ENCODE measurements at regions not wholly inside any gene's neighbourhood (a gene's known extent, or its start where the extent isn't known, plus 50 kb on each side); places are given as distances from the start of the nearest gene placed in this dataset.

DNA sequence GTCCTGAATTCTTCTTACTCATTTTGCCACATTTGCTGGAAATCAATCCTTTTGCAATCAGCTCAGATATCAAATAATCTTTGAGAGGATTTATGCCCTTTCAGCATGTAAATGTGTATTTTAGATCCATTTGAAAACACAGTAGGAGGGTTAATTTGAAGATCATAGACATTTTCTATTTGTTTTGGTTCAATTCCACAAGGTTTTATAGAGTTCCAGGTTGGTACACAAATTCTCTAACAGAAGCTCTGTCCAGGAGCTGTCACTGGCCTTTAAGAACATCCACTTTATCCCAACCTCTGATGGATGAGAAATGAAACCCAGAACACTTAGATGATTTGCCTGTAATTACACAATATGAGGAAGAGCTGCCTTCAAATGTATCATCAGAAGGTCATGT is 157.3 kb upstream of the CHAC2 start:
- DNase-seq (ENCODE audit: low spot score): no peak

DNA sequence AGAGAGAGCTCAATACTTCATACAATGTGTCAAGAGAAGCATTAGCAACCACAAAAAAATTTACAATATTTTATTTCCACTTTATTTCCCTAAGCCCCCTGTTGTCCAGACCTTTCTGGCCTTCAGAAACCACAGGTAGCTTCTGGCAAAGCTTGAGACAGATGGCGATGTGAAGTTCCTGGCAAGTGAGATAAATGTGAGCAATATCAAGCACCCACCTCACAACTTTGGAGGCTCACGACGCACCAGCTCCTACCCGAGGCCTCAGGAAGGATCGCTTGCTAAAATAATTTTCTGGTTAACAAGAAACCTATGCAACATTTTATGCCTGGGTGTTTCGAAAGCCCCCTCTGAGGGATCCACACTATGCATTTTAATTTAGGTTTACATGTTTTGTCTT is 158.1 kb upstream of the CHAC2 start:
- DNase-seq (ENCODE audit: low spot score): no peak

DNA sequence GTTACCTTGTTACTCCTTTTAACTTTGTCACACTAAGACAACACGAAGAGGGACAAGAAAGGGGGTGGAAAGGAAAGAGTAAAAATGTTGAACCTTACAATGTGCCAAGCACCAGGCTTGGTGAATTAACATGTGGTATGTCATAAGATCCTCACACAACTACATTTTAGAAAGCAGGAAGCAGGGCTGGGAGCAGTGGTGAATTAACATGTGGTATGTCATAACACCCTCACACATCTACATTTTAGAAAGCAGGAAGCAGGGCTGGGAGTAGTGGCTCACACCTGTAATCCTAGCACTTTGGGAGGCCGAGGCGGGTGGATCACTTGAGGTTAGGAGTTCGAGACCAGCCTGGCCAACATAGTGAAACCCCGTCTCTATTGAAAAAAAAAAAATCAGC is 159.3 kb upstream of the CHAC2 start:
- no peak for DNase-seq (ENCODE audit: low spot score)

DNA sequence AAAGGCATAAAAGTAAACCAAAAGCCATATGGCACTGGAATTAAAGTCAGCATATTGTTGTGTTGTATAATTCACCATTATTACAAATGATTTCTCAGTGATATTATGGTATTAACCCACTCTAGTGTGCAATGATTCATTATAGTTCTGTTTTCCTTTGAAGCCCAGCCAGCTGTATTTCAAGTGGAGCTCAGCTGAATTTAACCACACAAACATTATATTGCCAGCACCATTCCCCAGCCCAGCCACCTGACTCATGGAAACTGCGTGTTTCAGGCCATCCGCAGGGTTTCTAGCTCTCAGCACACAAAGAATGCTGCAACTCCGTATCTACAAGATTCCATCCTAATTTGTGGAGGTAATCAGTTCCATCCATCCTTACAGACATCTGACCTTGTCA is 166.8 kb upstream of the CHAC2 start:
- no peak for DNase-seq (ENCODE audit: low spot score)

DNA sequence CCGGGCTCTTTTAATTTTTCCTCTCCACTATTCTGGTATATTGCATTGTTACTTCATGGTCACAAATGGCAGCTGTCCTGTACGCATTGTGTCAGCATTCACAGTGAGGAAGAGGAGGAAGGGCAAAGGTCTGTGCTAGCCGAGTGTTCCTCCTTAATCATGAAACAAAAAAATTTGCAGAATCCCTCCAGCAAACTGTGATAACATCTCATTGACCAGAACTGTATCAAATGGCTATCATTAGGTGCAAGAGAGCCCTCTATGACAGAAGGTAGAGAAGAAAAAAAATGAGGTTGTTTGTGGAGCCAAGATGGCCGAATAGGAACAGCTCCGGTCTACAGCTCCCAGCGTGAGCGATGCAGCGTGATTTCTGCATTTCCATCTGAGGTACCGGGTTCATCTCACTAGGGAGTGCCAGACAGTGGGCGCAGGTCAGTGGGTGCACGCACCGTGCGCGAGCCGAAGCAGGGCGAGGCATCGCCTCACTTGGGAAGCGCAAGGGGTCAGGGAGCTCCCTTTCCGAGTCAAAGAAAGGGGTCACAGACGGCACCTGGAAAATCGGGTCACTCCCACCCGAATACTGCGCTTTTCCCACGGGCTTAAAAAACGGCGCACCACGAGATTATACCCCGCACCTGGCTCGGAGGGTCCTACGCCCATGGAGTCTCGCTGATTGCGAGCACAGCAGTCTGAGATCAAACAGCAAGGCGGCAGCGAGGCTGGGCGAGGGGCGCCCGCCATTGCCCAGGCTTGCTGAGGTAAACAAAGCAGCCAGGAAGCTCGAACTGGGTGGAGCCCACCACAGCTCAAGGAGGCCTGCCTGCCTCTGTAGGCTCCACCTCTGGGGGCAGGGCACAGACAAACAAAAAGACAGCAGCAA is 180.6 kb upstream of the CHAC2 start:
- DNase-seq (ENCODE audit: low spot score): peak; percentile 56

DNA sequence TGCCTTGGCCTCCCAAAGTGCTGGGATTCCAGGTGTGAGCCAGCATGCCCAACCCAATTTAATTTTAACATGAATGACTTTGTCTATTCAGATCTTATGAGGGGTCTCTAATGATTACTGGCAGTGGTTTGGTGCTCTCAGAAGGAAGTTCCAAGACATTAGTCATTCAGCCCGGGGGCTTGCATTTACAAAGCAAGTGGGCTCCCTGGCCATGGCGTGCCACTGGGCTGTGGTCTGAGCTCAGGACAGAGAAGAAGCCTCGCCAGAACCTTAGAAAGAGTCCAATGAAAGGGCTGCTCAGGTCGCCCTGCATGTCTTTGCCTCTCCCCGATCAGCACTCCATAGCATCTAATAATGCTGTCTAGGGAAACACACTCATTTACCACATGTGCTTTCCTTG is 182.6 kb upstream of the CHAC2 start:
- no peak for DNase-seq (ENCODE audit: low spot score)

DNA sequence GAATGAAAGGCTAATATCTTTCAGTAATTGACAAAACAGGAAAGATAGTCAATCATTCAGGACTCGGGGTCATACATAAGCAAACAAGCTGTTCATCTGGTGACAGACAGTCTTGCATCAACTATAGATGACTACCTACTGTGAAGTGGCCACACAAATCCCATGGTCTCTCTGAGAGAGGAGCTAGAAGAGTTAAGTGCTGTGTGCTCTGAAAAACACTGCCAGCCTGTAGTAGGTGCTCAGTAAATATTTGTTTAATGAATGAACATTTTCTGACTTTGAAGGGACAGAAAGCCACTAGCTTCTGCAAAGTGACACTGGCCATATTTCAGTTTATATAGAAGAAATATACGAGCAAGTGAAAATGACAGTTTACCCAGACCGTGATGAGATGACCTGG is 184.0 kb upstream of the CHAC2 start:
- DNase-seq (ENCODE audit: low spot score): no peak

DNA sequence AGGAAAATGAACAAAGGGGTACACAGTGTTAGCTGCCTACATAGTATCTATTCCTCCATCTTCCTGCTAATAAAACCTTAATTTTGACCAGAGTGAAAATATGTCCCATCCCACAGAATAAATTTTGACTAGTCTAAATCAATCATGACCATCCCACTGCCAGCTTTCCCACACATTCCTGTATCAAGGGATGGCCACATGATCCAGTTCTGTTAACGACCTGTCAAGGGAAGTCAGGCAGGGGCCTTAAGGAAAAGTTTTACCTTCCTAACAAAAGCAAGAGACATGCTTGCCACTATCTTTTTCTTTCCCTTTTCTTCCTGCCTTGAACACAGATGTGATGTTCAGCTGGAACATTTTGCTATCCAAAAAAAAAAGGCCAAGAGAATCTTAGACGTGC is 185.0 kb upstream of the CHAC2 start:
- DNase-seq (ENCODE audit: low spot score): no peak

DNA sequence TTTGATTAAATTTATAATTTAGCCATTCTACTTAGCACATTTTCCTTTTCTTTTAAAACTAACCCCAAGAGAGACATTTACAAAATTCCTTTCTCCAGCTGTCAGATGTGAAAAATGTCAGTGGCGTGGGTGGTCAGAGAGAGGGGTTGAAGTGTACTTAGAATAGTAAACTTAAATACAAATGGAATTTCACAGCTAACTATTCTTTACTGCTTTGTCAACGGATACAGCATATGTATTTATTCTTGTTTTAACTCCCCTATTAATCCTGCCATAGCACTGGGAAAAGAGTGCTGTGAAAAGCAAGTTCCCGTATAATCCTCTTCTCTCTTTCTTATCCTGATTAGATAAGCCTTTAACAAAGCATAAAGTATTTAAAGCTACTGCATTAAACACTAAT is 191.4 kb upstream of the CHAC2 start:
- DNase-seq (ENCODE audit: low spot score): no peak

- no peak for DNase-seq (ENCODE audit: low spot score)
Measured at GRCh38 chr2:53575721-53576124, 191.9 kb upstream of the CHAC2 start.

DNA sequence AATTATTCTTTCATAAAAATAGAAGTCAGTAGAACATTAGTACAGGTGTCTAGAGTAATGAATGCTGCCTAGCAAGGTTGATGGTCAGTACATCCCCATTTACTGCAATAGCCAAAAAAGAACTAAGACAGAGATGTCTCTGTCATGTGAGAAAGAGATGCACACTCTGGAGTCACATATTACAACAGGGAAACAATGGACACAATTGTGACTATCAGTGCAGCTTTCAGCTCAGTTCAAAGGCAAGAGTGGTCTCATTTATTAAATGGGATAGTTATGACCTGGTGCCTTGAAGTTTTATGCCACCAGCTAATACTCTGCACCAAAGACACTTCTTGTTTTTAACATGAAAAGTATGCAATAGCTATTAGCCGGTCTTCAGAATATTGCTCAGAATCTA is 194.9 kb upstream of the CHAC2 start:
- DNase-seq (ENCODE audit: low spot score): no peak

DNA sequence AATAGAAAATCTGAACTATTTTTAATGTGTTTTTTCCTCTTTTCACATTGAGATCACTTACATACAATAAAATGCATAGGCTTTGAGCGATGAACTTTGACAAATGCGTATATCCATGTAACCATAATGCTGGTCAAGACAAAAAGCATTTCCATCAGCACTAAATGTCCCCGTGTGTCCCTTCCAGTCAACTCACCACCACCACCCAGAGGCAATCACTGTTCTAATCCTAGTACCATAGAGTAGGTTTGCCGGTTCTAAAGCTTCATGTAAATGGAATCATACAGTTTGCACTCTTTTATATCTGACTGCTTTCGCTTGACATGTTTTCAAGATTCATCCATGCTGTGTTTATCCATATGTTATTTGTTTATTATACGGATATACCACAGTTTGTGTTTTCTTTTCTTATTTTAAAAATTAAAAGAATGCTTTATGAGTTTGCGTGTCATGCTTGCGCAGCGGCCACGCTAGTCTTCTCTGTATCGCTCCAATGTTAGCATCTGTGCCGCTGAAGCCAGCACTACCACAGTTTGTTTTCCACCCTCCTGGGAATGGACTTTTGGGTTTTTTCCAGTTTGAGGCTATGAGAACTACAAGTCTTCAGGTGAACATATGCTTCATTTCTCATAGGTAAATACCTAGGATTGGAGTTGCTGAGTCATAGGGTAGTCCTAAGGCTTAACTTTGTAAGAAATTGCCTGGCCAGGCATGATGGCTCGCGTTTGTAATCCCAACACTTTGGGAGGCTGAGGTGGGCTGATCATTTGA is 197.5 kb upstream of the CHAC2 start:
- peak; percentile 14 for DNase-seq (ENCODE audit: low spot score)

GRCh38 chr2:53568469-53568868 is 199.1 kb upstream of the CHAC2 start:
- DNase-seq (ENCODE audit: low spot score): no peak

DNA sequence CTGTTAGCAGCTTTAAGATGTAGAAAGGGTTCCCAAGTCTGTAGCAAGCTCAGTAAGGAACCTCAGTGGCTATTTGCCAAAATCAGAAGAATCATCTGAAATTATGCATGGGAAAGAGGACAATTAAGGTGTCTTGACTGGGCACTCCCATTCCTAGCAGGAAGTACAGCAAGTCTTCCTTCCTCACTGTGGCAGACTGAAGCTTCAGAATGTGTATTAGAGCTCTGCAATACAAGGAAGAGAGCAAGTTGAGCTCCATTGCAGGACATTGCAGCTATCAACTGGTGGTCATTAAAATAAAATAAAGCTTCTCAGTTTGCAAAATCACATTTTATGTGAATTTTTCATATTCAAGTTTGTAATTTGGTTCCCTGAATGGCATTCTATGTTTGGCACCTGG is 200.5 kb upstream of the CHAC2 start:
- no peak for DNase-seq (ENCODE audit: low spot score)

GRCh38 chr2:53562407-53562806 is 205.2 kb upstream of the CHAC2 start:
- DNase-seq (ENCODE audit: low spot score): no peak

GRCh38 chr2:53561155-53561554 is 206.4 kb upstream of the CHAC2 start:
- DNase-seq (ENCODE audit: low spot score): no peak

GRCh38 chr2:53559302-53559966 is 208.2 kb upstream of the CHAC2 start:
- no peak for DNase-seq (ENCODE audit: low spot score)

DNA sequence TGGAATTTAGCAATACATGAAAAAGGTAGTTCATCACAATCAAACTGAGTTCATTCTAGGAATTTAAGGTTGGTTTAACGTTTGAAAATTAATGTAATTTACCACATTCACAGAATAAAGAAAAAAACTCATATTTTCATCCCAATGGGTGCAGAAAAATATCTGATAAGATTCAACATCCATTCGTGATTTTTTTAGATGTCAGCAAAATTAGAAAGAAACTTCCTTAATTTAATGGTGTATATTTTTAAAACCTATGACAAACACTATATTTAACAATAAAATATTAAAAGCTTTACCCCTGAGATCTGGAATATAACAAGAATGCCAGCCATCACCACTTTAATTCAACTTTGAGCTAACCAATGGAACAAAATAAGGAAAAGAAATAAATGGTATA is 208.7 kb upstream of the CHAC2 start:
- DNase-seq (ENCODE audit: low spot score): no peak

DNA sequence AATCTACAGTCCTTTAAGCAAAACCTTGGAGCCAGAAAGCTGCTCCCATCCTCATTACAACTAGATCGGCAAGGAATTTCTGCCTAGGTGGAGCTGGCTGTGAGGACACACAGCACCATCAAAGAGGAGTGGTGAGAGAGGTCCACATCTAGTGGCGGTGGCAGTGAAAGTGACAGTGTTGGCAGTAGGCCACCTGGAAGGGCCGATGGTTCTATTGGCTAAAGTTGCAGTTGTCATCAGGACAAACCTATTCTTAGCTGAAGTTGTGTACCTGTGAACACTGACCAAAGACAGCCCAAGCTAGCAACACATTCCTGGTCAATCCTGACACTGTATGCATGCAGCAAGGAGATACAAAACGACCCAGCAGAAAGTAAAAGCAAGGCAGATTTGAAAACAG is 218.1 kb upstream of the CHAC2 start:
- DNase-seq (ENCODE audit: low spot score): no peak

GRCh38 chr2:53545604-53546003 is 222.0 kb upstream of the CHAC2 start:
- no peak for DNase-seq (ENCODE audit: low spot score)

DNA sequence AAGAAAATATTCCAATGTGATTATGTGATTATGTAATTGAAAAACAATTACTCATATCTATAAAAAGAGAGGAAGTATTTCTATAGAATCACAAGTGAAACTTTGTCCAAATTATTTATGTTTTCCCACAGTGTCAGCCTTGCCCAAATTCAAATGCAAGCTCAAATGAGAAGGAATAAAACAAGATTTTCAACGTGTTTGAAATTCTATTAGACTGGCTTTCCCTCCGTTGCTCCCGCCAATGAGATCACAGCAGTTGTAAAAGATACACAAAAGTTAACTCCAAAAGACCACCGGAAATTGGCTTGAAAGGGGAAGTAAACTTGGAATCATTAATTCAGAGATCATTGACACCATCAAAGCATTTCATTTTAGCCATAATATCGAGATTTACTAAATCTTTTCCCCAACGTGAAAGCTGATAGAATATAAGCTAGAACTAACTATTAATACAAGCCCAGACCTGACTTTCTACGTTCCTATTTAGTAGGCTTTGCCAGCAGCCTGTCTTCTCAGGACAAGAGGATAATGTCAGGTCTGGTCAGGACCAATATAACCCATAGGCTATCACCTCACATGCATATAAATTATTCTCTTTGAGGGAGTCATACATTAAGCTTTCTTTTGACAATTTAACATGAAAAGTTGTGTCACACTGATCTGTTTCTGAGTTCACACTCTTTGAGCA is 222.6 kb upstream of the CHAC2 start:
- no peak for DNase-seq (ENCODE audit: low spot score)

DNA sequence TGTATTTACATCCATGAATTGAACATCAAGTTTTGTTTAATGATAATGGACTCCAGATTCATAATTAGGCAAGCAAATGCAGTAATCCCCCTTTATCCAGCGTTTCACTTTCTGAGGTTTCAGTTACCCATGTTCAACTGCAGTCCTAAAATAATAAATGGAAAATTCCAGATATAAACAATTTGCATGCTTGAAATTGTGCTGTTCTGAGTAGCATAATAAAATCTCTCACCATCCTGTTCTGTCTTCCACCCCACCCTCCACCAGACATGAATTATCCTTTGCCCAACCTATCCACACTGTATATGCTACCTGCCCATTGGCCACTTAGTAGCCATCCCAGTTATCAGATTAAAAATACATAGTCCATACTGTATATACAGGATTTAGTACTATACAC is 224.5 kb upstream of the CHAC2 start:
- no peak for DNase-seq (ENCODE audit: low spot score)

Measured in HT-29 (cell line).